GM23338 (cell line): ENCODE measurements at regions not wholly inside any gene's neighbourhood (a gene's known extent, or its start where the extent isn't known, plus 50 kb on each side); places are given as distances from the start of the nearest gene placed in this dataset.

Experiments
- ATAC-seq: fragments of 200-7000 bp; cut with Tn5 transposase; 3 replicates; pipeline ENCODE4 v1.9.1; 2020
- DNase-seq: peaks from one replicate; pipeline ENCODE4 v3.0.0-alpha.2; 2015; ENCODE audit warnings: low spot score
- H2AFZ ChIP-seq: fragments of 200-600 bp; sonication (generic); 2 replicates; pipeline ENCODE4 v1.8.0; 2016; ENCODE audit warnings: antibody characterized with exemption, mild to moderate bottlenecking, moderate library complexity
- H3F3A ChIP-seq: fragments of 200-600 bp; sonication (generic); replicated peaks from 2 replicates; pipeline ENCODE4 v1.8.0; 2017; ENCODE audit warnings: antibody characterized with exemption, mixed run types, low read depth
- H3K27ac ChIP-seq: fragments of 200-600 bp; sonication (generic); 2 replicates; pipeline ENCODE4 v1.6.1; 2016; ENCODE audit warnings: low read depth
- H3K27me3 ChIP-seq: fragments of 200-600 bp; sonication (generic); 2 replicates; pipeline ENCODE4 v1.8.0; 2016; ENCODE audit warnings: mild to moderate bottlenecking, mixed run types, moderate library complexity; ENCODE audit not compliant: insufficient read depth
- H3K36me3 ChIP-seq: fragments of 200-600 bp; sonication (generic); 2 replicates; pipeline ENCODE4 v1.8.0; 2016; ENCODE audit warnings: mild to moderate bottlenecking; ENCODE audit not compliant: insufficient read depth
- H3K4me1 ChIP-seq: fragments of 200-600 bp; sonication (generic); 2 replicates; pipeline ENCODE4 v1.8.0; 2016; ENCODE audit warnings: mild to moderate bottlenecking, moderate library complexity; ENCODE audit not compliant: insufficient read depth
- H3K4me2 ChIP-seq: fragments of 200-600 bp; sonication (generic); 2 replicates; pipeline ENCODE4 v1.7.1; 2017; ENCODE audit warnings: mixed run types
- H3K4me3 ChIP-seq: fragments of 200-600 bp; sonication (generic); 2 replicates; pipeline ENCODE4 v1.6.1; 2016; ENCODE audit warnings: mixed run types
- H3K79me2 ChIP-seq: fragments of 200-600 bp; sonication (generic); replicated peaks from 2 replicates; pipeline ENCODE4 v1.8.0; 2017; ENCODE audit warnings: mild to moderate bottlenecking; ENCODE audit not compliant: insufficient read depth
- H3K9me2 ChIP-seq: fragments of 200-600 bp; sonication (generic); 2 replicates; pipeline ENCODE4 v1.8.0; 2017; ENCODE audit not compliant: insufficient read depth
- H4K20me1 ChIP-seq: fragments of 200-600 bp; sonication (generic); replicated peaks from 2 replicates; pipeline ENCODE4 v1.8.0; 2017; ENCODE audit warnings: mild to moderate bottlenecking; ENCODE audit not compliant: insufficient read depth
- H3K27ac Mint-ChIP-seq: 2 replicates; pipeline ENCODE4 v1.8.0; 2020; ENCODE audit warnings: inconsistent platforms, mild to moderate bottlenecking, moderate library complexity, mixed read lengths
- H3K27me3 Mint-ChIP-seq: 3 replicates; pipeline ENCODE4 v1.8.0; 2022; ENCODE audit warnings: low read depth, mild to moderate bottlenecking, moderate library complexity, mixed read lengths, inconsistent platforms; ENCODE audit not compliant: insufficient read depth, poor library complexity
- H3K36me3 Mint-ChIP-seq: 3 replicates; pipeline ENCODE4 v1.8.0; 2021; ENCODE audit warnings: low read depth, mild to moderate bottlenecking, inconsistent platforms, moderate library complexity, mixed read lengths
- H3K4me1 Mint-ChIP-seq: 3 replicates; pipeline ENCODE4 v1.8.0; 2020; ENCODE audit warnings: mild to moderate bottlenecking, inconsistent platforms, mixed read lengths
- H3K4me3 Mint-ChIP-seq: 3 replicates; pipeline ENCODE4 v1.8.0; 2021; ENCODE audit warnings: moderate library complexity, mild to moderate bottlenecking, inconsistent platforms, mixed read lengths
- H3K9me3 Mint-ChIP-seq: 3 replicates; pipeline ENCODE4 v1.8.0; 2020; ENCODE audit warnings: moderate library complexity, mild to moderate bottlenecking, inconsistent platforms, mixed read lengths
- CREB1 ChIP-seq: fragments of 250-450 bp; sonication (Bioruptor Pico); IDR thresholded peaks from 2 replicates; pipeline ENCODE4 v1.5.0; 2020; ENCODE audit warnings: low read depth, mild to moderate bottlenecking, moderate library complexity
- CTCF ChIP-seq, 2 experiments: fragments of 200-600 bp in 1 of 2; sonication (generic) in 1 of 2; conservative IDR thresholded peaks; 2 replicates each; pipeline versions ENCODE4 v1.5.1 to v1.6.1; 2016 to 2017; ENCODE audit warnings: antibody characterized with exemption in 2 of 2, low read depth in 2 of 2, mild to moderate bottlenecking in 2 of 2, moderate library complexity in 1 of 2
- EZH2 ChIP-seq: fragments of 200-600 bp; sonication (generic); IDR thresholded peaks from one replicate; pipeline ENCODE4 v1.8.0; 2017; ENCODE audit warnings: antibody characterized with exemption, mild to moderate bottlenecking, low read depth; ENCODE audit not compliant: unreplicated experiment
- EZH2phosphoT487 ChIP-seq: fragments of 200-600 bp; sonication (generic); IDR thresholded peaks from one replicate; pipeline ENCODE4 v1.8.1; 2018; ENCODE audit warnings: antibody characterized with exemption; ENCODE audit not compliant: unreplicated experiment
- JUNB ChIP-seq: IDR thresholded peaks from one replicate; pipeline ENCODE4 v1.6.1; 2016; ENCODE audit warnings: antibody characterized with exemption; ENCODE audit not compliant: unreplicated experiment
- NANOG ChIP-seq: IDR thresholded peaks from 2 replicates; pipeline ENCODE4 v1.6.1; 2016; ENCODE audit warnings: antibody characterized with exemption, borderline replicate concordance
- POLR2AphosphoS5 ChIP-seq: IDR thresholded peaks from 2 replicates; pipeline ENCODE4 v1.6.1; 2016; ENCODE audit warnings: antibody characterized with exemption, low read depth
- REST ChIP-seq: IDR thresholded peaks from one replicate; pipeline ENCODE4 v1.6.1; 2018; ENCODE audit warnings: antibody characterized with exemption; ENCODE audit not compliant: unreplicated experiment
- STAT1 ChIP-seq: IDR thresholded peaks from one replicate; pipeline ENCODE4 v1.6.1; 2016; ENCODE audit warnings: antibody characterized with exemption; ENCODE audit not compliant: unreplicated experiment
- ZNF114 ChIP-seq: fragments of 250-450 bp; sonication (Bioruptor Pico); IDR thresholded peaks from 2 replicates; pipeline ENCODE4 v1.5.0; 2020; ENCODE audit warnings: mild to moderate bottlenecking, moderate library complexity
- ZNF331 ChIP-seq: fragments of 250-450 bp; sonication (Bioruptor Pico); IDR thresholded peaks from 2 replicates; pipeline ENCODE4 v1.5.0; 2020; ENCODE audit warnings: low read depth, mild to moderate bottlenecking, moderate library complexity
- TF ChIP-seq, protein P1 (sequence below): IDR thresholded peaks from 2 replicates; pipeline ENCODE4 v1.6.1; 2016; ENCODE audit warnings: antibody characterized with exemption
- TF ChIP-seq, protein P2 (sequence below): fragments of 250-450 bp; sonication (Bioruptor Pico); IDR thresholded peaks from 2 replicates; pipeline ENCODE4 v1.5.0; 2020; ENCODE audit warnings: mild to moderate bottlenecking, moderate library complexity

DNA sequence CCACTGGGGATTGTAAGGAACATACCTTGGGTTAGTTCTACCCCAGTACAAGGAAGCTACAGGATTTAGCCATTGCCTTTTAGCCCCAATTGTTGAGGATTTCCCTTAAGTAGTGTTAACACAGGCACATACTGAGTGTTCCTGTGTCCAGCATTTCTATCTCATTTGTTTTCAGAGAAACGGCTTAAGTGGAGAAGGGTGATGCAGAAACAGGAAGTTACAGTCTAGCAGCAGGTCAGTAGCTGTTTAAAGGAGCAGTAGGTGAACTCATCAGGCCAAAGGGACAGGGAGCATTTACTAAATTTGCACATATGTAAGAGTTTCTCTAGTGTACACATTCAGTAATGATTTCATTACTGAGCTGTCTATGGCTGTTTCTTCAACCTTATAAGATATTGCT lies 644.2 kb upstream of the GJE1 start:
- H3K4me1 Mint-ChIP-seq, result peaks cover 6% of the 10 kb centered on the region; the same call in 2 of the 3 replicates
- H3K9me3 Mint-ChIP-seq, result peaks cover 15% of the 10 kb centered on the region; the same call in 2 of the 3 replicates
- Histone ChIP-seq H3K79me2 (no peaks in the 10 kb centered on the region), H3K9me2 (peaks cover 7% of the 10 kb centered on the region; the same call in 1 of the 2 replicates), H3K36me3 (no peaks in the 10 kb centered on the region), H3K4me1 (0 out of 2 replicates have a peak, but pooled peaks cover 6% of the 10 kb centered on the region), H3K27ac (no peak overlapping the region), H2AFZ (peak overlapping the region; percentile 64; the same call in 1 of the 2 replicates), H3K4me2 (no peak overlapping the region), H4K20me1 (no peaks in the 10 kb centered on the region), H3K4me3 (no peak overlapping the region), H3F3A (no peaks in the 10 kb centered on the region), H3K27me3 (no peaks in the 10 kb centered on the region)
- H3K36me3 Mint-ChIP-seq, result peaks cover 13% of the 10 kb centered on the region; the same call in 2 of the 3 replicates
- ATAC-seq (no peak), DNase-seq (no peak)
- H3K27me3 Mint-ChIP-seq, result peaks cover 3% of the 10 kb centered on the region
- no peak overlapping the region for H3K4me3 Mint-ChIP-seq
- no peak for TF ChIP-seq EZH2phosphoT487
- TF ChIP-seq CTCF (conservative IDR thresholded peaks at IDR 0.05; ENCODE audit: low read depth in 2 of 2), result no peak
- TF ChIP-seq, protein P1, sequence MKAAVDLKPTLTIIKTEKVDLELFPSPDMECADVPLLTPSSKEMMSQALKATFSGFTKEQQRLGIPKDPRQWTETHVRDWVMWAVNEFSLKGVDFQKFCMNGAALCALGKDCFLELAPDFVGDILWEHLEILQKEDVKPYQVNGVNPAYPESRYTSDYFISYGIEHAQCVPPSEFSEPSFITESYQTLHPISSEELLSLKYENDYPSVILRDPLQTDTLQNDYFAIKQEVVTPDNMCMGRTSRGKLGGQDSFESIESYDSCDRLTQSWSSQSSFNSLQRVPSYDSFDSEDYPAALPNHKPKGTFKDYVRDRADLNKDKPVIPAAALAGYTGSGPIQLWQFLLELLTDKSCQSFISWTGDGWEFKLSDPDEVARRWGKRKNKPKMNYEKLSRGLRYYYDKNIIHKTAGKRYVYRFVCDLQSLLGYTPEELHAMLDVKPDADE, result no peak
- TF ChIP-seq EZH2, result no peak
- TF ChIP-seq NANOG, result no peak
- no peak for TF ChIP-seq ZNF114 (CRISPR knock-in tag)
- no peak for TF ChIP-seq CREB1
- no peak for TF ChIP-seq REST
- no peak for TF ChIP-seq ZNF331 (CRISPR knock-in tag)
- no peak for TF ChIP-seq POLR2AphosphoS5
- TF ChIP-seq, protein P2, sequence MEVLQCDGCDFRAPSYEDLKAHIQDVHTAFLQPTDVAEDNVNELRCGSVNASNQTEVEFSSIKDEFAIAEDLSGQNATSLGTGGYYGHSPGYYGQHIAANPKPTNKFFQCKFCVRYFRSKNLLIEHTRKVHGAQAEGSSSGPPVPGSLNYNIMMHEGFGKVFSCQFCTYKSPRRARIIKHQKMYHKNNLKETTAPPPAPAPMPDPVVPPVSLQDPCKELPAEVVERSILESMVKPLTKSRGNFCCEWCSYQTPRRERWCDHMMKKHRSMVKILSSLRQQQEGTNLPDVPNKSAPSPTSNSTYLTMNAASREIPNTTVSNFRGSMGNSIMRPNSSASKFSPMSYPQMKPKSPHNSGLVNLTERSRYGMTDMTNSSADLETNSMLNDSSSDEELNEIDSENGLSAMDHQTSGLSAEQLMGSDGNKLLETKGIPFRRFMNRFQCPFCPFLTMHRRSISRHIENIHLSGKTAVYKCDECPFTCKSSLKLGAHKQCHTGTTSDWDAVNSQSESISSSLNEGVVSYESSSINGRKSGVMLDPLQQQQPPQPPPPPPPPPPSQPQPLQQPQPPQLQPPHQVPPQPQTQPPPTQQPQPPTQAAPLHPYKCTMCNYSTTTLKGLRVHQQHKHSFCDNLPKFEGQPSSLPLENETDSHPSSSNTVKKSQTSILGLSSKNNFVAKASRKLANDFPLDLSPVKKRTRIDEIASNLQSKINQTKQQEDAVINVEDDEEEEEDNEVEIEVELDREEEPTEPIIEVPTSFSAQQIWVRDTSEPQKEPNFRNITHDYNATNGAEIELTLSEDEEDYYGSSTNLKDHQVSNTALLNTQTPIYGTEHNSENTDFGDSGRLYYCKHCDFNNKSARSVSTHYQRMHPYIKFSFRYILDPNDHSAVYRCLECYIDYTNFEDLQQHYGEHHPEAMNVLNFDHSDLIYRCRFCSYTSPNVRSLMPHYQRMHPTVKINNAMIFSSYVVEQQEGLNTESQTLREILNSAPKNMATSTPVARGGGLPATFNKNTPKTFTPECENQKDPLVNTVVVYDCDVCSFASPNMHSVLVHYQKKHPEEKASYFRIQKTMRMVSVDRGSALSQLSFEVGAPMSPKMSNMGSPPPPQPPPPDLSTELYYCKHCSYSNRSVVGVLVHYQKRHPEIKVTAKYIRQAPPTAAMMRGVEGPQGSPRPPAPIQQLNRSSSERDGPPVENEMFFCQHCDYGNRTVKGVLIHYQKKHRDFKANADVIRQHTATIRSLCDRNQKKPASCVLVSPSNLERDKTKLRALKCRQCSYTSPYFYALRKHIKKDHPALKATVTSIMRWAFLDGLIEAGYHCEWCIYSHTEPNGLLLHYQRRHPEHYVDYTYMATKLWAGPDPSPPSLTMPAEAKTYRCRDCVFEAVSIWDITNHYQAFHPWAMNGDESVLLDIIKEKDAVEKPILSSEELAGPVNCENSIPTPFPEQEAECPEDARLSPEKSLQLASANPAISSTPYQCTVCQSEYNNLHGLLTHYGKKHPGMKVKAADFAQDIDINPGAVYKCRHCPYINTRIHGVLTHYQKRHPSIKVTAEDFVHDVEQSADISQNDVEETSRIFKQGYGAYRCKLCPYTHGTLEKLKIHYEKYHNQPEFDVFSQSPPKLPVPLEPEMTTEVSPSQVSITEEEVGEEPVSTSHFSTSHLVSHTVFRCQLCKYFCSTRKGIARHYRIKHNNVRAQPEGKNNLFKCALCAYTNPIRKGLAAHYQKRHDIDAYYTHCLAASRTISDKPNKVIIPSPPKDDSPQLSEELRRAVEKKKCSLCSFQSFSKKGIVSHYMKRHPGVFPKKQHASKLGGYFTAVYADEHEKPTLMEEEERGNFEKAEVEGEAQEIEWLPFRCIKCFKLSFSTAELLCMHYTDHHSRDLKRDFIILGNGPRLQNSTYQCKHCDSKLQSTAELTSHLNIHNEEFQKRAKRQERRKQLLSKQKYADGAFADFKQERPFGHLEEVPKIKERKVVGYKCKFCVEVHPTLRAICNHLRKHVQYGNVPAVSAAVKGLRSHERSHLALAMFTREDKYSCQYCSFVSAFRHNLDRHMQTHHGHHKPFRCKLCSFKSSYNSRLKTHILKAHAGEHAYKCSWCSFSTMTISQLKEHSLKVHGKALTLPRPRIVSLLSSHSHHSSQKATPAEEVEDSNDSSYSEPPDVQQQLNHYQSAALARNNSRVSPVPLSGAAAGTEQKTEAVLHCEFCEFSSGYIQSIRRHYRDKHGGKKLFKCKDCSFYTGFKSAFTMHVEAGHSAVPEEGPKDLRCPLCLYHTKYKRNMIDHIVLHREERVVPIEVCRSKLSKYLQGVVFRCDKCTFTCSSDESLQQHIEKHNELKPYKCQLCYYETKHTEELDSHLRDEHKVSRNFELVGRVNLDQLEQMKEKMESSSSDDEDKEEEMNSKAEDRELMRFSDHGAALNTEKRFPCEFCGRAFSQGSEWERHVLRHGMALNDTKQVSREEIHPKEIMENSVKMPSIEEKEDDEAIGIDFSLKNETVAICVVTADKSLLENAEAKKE (CRISPR knock-in tag), result no peak
- no peak for TF ChIP-seq JUNB
- no peak for TF ChIP-seq STAT1
- no peak overlapping the region for H3K27ac Mint-ChIP-seq
